ENCODE measurements at regions not wholly inside any gene's neighbourhood (a gene's known extent, or its start where the extent isn't known, plus 50 kb on each side); places are given as distances from the start of the nearest gene placed in this dataset.
A peak's percentile ranks its signal among the peaks of the same experiment; 100 is the strongest.

GRCh38 chr17:27396045-27396444 is 60.2 kb upstream of the KSR1 start:
- no peak for DNase-seq

GRCh38 chr17:27396941-27397340 is 59.3 kb upstream of the KSR1 start:
- peak; percentile 31 for DNase-seq

GRCh38 chr17:27398691-27399090 is 57.6 kb upstream of the KSR1 start:
- DNase-seq, result no peak

- DNase-seq, result no peak
These were observed 55.3 kb upstream of the KSR1 start for GRCh38 chr17:27400991-27401390.

GRCh38 chr17:27402943-27403342 is 53.3 kb upstream of the KSR1 start:
- no peak for DNase-seq

GRCh38 chr17:27403480-27404005 is 52.7 kb upstream of the KSR1 start:
- DNase-seq, result no peak

- DNase-seq, result no peak
These were observed 51.6 kb upstream of the KSR1 start for GRCh38 chr17:27404676-27405075.
